ENCODE measurements at regions not wholly inside any gene's neighbourhood (a gene's known extent, or its start where the extent isn't known, plus 50 kb on each side); places are given as distances from the start of the nearest gene placed in this dataset.

GRCh38 chr12:91883811-91884210 lies 261.8 kb downstream of the BTG1 start:
- TF ChIP-seq CTCF (conservative IDR thresholded peaks at IDR 0.05; ENCODE audit: low read length) (no peak), EZH2phosphoT487 (IDR thresholded peaks at IDR 0.05; ENCODE audit: borderline replicate concordance, low read depth, low read length) (no peak)
